Stimulated activated CD4-positive, alpha-beta T cell treated with anti-CD3 and anti-CD28 coated beads, Interleukin-2, amount 100 ng/mL, for 24 hours (primary cell): ENCODE measurements at regions not wholly inside any gene's neighbourhood (a gene's known extent, or its start where the extent isn't known, plus 50 kb on each side); places are given as distances from the start of the nearest gene placed in this dataset.

ENCODE experiments used
- DNase-seq, 2 donors: peaks; one replicate each; pipeline ENCODE4 v3.0.0-alpha.2; 2020

GRCh38 chr20:57838670-57839151 is 128.9 kb upstream of the PMEPA1 start:
- no peak for DNase-seq

GRCh38 chr20:57837208-57838035 is 127.6 kb upstream of the PMEPA1 start:
- DNase-seq = no peak

- no peak for DNase-seq
These were observed 126.0 kb upstream of the PMEPA1 start for GRCh38 chr20:57835588-57836455.

- no peak for DNase-seq
These were observed 125.2 kb upstream of the PMEPA1 start for GRCh38 chr20:57835074-57835452.

GRCh38 chr20:57834306-57835073 is 124.7 kb upstream of the PMEPA1 start:
- DNase-seq = no peak

GRCh38 chr20:57831993-57832585 is 122.3 kb upstream of the PMEPA1 start:
- no peak for DNase-seq

- no peak for DNase-seq
These were observed 121.6 kb upstream of the PMEPA1 start for GRCh38 chr20:57831326-57831992.

GRCh38 chr20:57830515-57830895 is 120.7 kb upstream of the PMEPA1 start:
- no peak for DNase-seq

GRCh38 chr20:57829805-57830514 is 120.1 kb upstream of the PMEPA1 start:
- DNase-seq = no peak

- no peak for DNase-seq
These were observed 119.5 kb upstream of the PMEPA1 start for GRCh38 chr20:57829336-57829735.

- DNase-seq = no peak
These were observed 118.9 kb upstream of the PMEPA1 start for GRCh38 chr20:57828696-57829095.

GRCh38 chr20:57826666-57827287 is 117.0 kb upstream of the PMEPA1 start:
- no peak for DNase-seq

GRCh38 chr20:57824909-57825308 is 115.1 kb upstream of the PMEPA1 start:
- DNase-seq = no peak

GRCh38 chr20:57821935-57822334 is 112.1 kb upstream of the PMEPA1 start:
- no peak for DNase-seq

- no peak for DNase-seq
These were observed 110.0 kb upstream of the PMEPA1 start for GRCh38 chr20:57819691-57820380.

- no peak for DNase-seq
These were observed 109.5 kb upstream of the PMEPA1 start for GRCh38 chr20:57819291-57819690.

- no peak for DNase-seq
These were observed 108.8 kb upstream of the PMEPA1 start for GRCh38 chr20:57818418-57819181.

- DNase-seq = no peak
These were observed 105.6 kb upstream of the PMEPA1 start for GRCh38 chr20:57815405-57815804.

GRCh38 chr20:57814529-57814928 is 104.7 kb upstream of the PMEPA1 start:
- DNase-seq = no peak
